ENCODE measurements at regions not wholly inside any gene's neighbourhood (a gene's known extent, or its start where the extent isn't known, plus 50 kb on each side); places are given as distances from the start of the nearest gene placed in this dataset.

DNA sequence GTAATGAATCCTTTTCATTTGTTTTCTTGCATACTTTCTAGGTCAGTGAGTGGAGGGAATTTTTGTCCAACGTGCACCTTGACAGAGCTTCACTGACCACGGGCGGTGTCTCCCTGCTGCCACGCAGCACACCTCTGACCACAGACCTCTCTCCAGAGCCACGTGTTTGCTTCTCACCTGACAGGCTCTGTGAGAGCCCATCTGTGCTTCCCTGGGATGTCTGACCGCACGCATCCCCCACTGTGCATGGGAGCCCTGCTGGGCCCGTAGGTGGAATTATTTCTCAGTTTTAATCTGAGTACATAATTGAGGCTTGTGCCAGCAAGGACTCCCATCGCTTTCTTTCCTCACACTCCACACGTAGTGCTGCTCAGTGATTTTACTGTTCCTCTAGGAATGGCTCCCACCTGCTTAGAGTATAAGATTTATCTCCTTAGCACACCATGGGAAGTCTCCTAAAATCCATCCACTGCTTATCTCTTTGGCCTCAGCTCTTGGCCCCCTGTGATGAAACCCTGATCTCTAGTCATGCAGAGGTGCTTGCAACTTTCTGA is 482.6 kb downstream of the TSN start:
- H3K9me3 ChIP-seq (ENCODE audit: control insufficient read depth in 2 of 2, low read length in 2 of 2), result no peaks in the 10 kb centered on the region
- no peaks in the 10 kb centered on the region for H3K27me3 ChIP-seq (ENCODE audit: control insufficient read depth in 2 of 2, insufficient read depth in 2 of 2, low read length in 2 of 2)
- no peaks in the 10 kb centered on the region for H3K36me3 ChIP-seq (ENCODE audit: control insufficient read depth in 2 of 2, insufficient read depth in 2 of 2, low read length in 2 of 2)
- no peak overlapping the region for H3K27ac ChIP-seq (ENCODE audit: low read depth in 2 of 2, low read length in 2 of 2)
- no peaks in the 10 kb centered on the region for H3K4me1 ChIP-seq (ENCODE audit: control insufficient read depth in 2 of 2, insufficient read depth in 2 of 2, low read length in 2 of 2)
- no peak overlapping the region for H3K4me3 ChIP-seq (ENCODE audit: low read length in 2 of 2)
- H3K9ac ChIP-seq (ENCODE audit: low read depth in 1 of 2, low read length in 2 of 2), result no peak overlapping the region

DNA sequence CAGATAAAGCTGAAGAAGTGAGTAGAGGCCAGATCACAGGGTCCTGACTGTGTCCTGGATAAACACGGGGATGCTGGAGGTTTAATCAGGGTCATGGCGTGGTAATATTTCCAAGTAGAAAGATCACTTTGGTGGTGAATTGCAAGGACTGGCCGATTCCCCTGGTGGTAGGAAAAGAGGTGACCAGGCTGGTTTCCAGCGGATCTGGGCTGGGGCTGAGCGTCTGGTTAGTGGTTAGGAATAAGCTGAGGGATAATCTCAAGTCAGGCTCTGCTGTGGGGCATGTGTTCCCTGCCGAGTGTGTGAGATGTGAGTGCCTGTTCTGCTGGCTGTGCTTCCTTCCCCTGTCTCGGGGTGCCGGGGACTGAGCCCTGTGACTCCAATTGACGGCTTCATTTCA is 484.0 kb downstream of the TSN start:
- H3K9ac ChIP-seq (ENCODE audit: low read depth in 1 of 2, low read length in 2 of 2), result no peak overlapping the region

DNA sequence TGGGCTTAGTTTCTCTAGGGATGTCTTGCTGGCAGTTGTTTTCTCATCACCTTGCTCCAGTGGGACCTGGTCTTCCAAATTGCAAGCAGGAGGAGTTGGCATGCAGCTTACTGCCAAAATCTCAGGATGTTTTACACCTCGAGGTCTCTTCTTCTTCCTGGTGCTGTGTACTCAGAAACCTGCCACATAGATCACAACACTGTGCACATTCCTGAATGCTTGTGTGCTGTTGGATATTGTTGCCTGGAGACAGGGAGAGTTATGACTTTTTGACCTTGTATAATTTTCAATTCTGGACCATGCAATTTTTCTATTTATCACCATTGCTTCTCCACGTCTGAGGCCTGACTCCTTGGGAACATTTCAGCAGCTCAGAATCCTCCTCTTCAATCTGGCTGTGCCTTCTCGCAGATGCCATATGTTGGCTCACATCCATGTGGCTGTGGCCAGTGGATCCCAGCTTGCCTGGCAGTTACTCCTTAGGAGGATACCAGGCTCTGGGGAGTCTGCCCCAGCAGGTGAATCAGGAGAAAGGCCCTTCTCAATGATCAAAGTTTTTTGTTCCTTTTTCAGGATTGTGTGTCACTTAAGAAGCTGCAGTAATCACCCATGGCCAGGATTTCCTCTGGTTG is 489.3 kb downstream of the TSN start:
- Histone ChIP-seq H3K9ac (ENCODE audit: low read depth in 1 of 2, low read length in 2 of 2) (no peak overlapping the region), H3K4me3 (ENCODE audit: low read length in 2 of 2) (no peak overlapping the region), H3K36me3 (ENCODE audit: control insufficient read depth in 2 of 2, insufficient read depth in 2 of 2, low read length in 2 of 2) (no peaks in the 10 kb centered on the region), H3K27ac (ENCODE audit: low read depth in 2 of 2, low read length in 2 of 2) (no peak overlapping the region), H3K27me3 (ENCODE audit: control insufficient read depth in 2 of 2, insufficient read depth in 2 of 2, low read length in 2 of 2) (no peaks in the 10 kb centered on the region), H3K9me3 (ENCODE audit: control insufficient read depth in 2 of 2, low read length in 2 of 2) (no peaks in the 10 kb centered on the region), H3K4me1 (ENCODE audit: control insufficient read depth in 2 of 2, insufficient read depth in 2 of 2, low read length in 2 of 2) (no peaks in the 10 kb centered on the region)

More for the DNA sequence above, 484.0 kb downstream of the TSN start:
- Histone ChIP-seq H3K9me3 (ENCODE audit: control insufficient read depth in 2 of 2, low read length in 2 of 2) (no peaks in the 10 kb centered on the region), H3K4me1 (ENCODE audit: control insufficient read depth in 2 of 2, insufficient read depth in 2 of 2, low read length in 2 of 2) (no peaks in the 10 kb centered on the region), H3K27me3 (ENCODE audit: control insufficient read depth in 2 of 2, insufficient read depth in 2 of 2, low read length in 2 of 2) (no peaks in the 10 kb centered on the region), H3K27ac (ENCODE audit: low read depth in 2 of 2, low read length in 2 of 2) (no peak overlapping the region), H3K36me3 (ENCODE audit: control insufficient read depth in 2 of 2, insufficient read depth in 2 of 2, low read length in 2 of 2) (no peaks in the 10 kb centered on the region), H3K4me3 (ENCODE audit: low read length in 2 of 2) (no peak overlapping the region)

DNA sequence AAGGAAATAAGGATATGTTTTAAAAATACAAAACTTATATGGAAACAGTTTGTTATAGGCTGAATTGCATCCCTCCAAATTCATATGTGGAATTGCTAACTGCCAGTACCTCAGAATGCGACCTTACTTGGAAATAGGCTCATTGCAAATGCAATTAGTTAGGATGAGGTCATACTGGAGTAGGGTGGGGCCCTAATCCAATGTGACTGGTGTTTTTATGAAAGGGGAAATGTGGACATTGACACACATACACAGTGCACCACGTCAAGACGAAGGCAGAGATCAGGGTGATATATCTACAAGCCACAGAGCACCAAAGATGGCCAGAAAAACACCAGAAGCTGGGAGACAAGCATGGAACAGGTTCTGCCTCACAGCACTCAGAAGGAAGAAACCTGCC is 494.2 kb downstream of the TSN start:
- Histone ChIP-seq H3K27ac (ENCODE audit: low read depth in 2 of 2, low read length in 2 of 2) (no peak overlapping the region), H3K9ac (ENCODE audit: low read depth in 1 of 2, low read length in 2 of 2) (no peak overlapping the region), H3K36me3 (ENCODE audit: control insufficient read depth in 2 of 2, insufficient read depth in 2 of 2, low read length in 2 of 2) (no peaks in the 10 kb centered on the region), H3K4me3 (ENCODE audit: low read length in 2 of 2) (no peak overlapping the region), H3K4me1 (ENCODE audit: control insufficient read depth in 2 of 2, insufficient read depth in 2 of 2, low read length in 2 of 2) (no peaks in the 10 kb centered on the region), H3K27me3 (ENCODE audit: control insufficient read depth in 2 of 2, insufficient read depth in 2 of 2, low read length in 2 of 2) (no peaks in the 10 kb centered on the region), H3K9me3 (ENCODE audit: control insufficient read depth in 2 of 2, low read length in 2 of 2) (no peaks in the 10 kb centered on the region)

DNA sequence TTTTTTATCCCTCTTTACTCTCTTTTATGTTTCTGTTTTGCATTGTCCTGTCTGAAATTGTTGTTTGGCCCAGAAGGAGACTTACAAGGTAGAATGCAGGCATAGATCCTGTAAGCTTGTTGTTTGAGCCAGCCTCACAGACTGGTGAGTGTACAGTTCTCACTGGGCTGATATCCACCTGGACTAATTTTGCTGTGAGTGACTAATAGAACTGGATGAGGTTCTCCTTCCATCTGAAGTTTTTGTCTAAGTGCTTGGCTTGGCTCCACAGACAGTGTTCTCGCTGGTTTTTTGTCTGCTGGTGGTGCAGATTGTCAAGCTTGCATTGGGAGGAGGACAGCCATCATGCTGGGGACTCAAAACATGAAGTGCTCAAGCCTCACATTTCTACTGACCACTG is 495.7 kb downstream of the TSN start:
- Histone ChIP-seq H3K27ac (ENCODE audit: low read depth in 2 of 2, low read length in 2 of 2) (no peak overlapping the region), H3K27me3 (ENCODE audit: control insufficient read depth in 2 of 2, insufficient read depth in 2 of 2, low read length in 2 of 2) (no peaks in the 10 kb centered on the region), H3K9me3 (ENCODE audit: control insufficient read depth in 2 of 2, low read length in 2 of 2) (no peaks in the 10 kb centered on the region), H3K36me3 (ENCODE audit: control insufficient read depth in 2 of 2, insufficient read depth in 2 of 2, low read length in 2 of 2) (no peaks in the 10 kb centered on the region), H3K4me3 (ENCODE audit: low read length in 2 of 2) (no peak overlapping the region), H3K4me1 (ENCODE audit: control insufficient read depth in 2 of 2, insufficient read depth in 2 of 2, low read length in 2 of 2) (no peaks in the 10 kb centered on the region), H3K9ac (ENCODE audit: low read depth in 1 of 2, low read length in 2 of 2) (no peak overlapping the region)

DNA sequence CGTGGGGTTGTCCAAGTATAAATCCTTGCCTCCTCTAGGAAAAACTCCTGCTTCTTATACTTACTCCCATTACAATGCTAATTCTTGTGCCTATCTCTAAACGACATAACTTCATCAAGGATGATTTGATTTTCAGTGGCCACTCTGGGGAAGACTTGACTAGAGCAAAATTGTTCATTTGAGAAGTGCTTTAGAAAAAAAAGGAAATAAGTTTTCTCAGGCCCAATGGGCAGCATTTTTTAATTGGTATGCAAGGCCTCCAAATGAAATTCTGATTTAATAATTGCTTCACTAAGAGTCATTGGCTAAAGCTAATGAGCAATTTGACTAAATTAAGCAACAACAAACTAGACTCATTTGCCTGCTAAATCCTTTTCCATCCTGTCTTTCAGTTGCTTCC is 496.1 kb downstream of the TSN start:
- H3K4me3 ChIP-seq (ENCODE audit: low read length in 2 of 2), result no peak overlapping the region
- no peaks in the 10 kb centered on the region for H3K4me1 ChIP-seq (ENCODE audit: control insufficient read depth in 2 of 2, insufficient read depth in 2 of 2, low read length in 2 of 2)
- no peak overlapping the region for H3K9ac ChIP-seq (ENCODE audit: low read depth in 1 of 2, low read length in 2 of 2)
- H3K36me3 ChIP-seq (ENCODE audit: control insufficient read depth in 2 of 2, insufficient read depth in 2 of 2, low read length in 2 of 2), result no peaks in the 10 kb centered on the region
- H3K27ac ChIP-seq (ENCODE audit: low read depth in 2 of 2, low read length in 2 of 2), result no peak overlapping the region
- no peaks in the 10 kb centered on the region for H3K27me3 ChIP-seq (ENCODE audit: control insufficient read depth in 2 of 2, insufficient read depth in 2 of 2, low read length in 2 of 2)
- no peaks in the 10 kb centered on the region for H3K9me3 ChIP-seq (ENCODE audit: control insufficient read depth in 2 of 2, low read length in 2 of 2)

DNA sequence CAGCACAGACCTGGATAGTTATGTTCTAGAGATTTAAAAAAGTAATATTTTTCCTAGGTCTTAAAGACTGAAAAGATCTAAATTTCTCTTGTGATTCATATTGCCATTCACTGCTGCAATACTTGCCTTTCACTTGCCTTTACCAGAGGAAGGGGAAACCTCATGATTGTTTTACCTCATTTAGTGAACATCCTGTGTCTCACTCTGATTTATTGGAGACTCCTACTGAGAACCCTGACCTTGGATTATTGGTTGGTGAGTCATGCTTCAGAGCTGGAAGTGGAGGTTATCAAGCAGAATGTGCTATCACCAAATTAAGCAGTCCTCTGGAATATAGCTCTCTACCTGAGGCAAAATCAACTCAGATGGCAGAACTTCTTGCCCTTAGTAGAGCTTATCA is 500.5 kb downstream of the TSN start:
- Histone ChIP-seq H3K27ac (ENCODE audit: low read depth in 2 of 2, low read length in 2 of 2) (no peak overlapping the region), H3K36me3 (ENCODE audit: control insufficient read depth in 2 of 2, insufficient read depth in 2 of 2, low read length in 2 of 2) (no peaks in the 10 kb centered on the region), H3K4me3 (ENCODE audit: low read length in 2 of 2) (no peak overlapping the region), H3K9ac (ENCODE audit: low read depth in 1 of 2, low read length in 2 of 2) (no peak overlapping the region), H3K4me1 (ENCODE audit: control insufficient read depth in 2 of 2, insufficient read depth in 2 of 2, low read length in 2 of 2) (no peaks in the 10 kb centered on the region), H3K27me3 (ENCODE audit: control insufficient read depth in 2 of 2, insufficient read depth in 2 of 2, low read length in 2 of 2) (no peaks in the 10 kb centered on the region), H3K9me3 (ENCODE audit: control insufficient read depth in 2 of 2, low read length in 2 of 2) (no peaks in the 10 kb centered on the region)

DNA sequence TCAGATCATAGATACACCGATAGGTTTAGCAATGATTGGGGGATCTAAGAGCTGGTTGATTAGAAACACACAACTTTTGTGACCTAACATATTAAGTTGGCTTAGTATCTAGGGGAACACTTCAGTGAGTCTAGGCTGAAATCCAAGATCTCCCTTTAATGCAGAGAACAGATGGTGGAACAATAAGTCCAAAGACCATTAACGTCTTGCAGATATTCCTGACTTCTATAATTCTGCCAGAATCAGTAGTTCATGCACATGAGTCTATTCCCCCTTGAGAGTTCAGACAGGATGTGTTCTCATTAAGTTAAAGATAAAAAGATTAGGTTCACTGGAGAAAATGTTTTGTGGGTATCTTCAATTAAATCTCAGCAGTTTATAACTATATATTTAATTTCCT is 506.5 kb downstream of the TSN start:
- no peak overlapping the region for H3K27ac ChIP-seq (ENCODE audit: low read depth in 2 of 2, low read length in 2 of 2)
- H3K9me3 ChIP-seq (ENCODE audit: control insufficient read depth in 2 of 2, low read length in 2 of 2), result no peaks in the 10 kb centered on the region
- H3K36me3 ChIP-seq (ENCODE audit: control insufficient read depth in 2 of 2, insufficient read depth in 2 of 2, low read length in 2 of 2), result no peaks in the 10 kb centered on the region
- H3K9ac ChIP-seq (ENCODE audit: low read depth in 1 of 2, low read length in 2 of 2), result no peak overlapping the region
- no peak overlapping the region for H3K4me3 ChIP-seq (ENCODE audit: low read length in 2 of 2)
- H3K4me1 ChIP-seq (ENCODE audit: control insufficient read depth in 2 of 2, insufficient read depth in 2 of 2, low read length in 2 of 2), result no peaks in the 10 kb centered on the region
- H3K27me3 ChIP-seq (ENCODE audit: control insufficient read depth in 2 of 2, insufficient read depth in 2 of 2, low read length in 2 of 2), result no peaks in the 10 kb centered on the region

DNA sequence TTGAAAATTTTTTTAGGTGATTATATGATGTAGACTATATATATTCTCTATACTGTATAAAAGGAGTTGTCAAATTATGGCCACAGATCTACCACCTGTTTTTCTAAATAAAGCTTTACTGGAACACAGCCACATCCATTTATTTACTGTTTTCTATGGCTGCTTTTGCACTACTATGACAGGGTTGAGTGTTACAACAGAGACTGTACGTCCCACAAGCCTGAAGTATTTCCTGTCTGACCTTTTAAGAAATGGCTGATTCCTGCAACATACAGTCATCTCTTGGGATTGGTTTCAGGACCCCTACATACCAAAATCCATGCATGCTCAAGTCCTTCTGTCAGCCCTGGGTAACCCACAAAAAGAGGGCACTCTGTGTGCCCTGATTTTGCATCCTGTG is 508.3 kb downstream of the TSN start:
- Histone ChIP-seq H3K4me1 (ENCODE audit: control insufficient read depth in 2 of 2, insufficient read depth in 2 of 2, low read length in 2 of 2) (no peaks in the 10 kb centered on the region), H3K4me3 (ENCODE audit: low read length in 2 of 2) (no peak overlapping the region), H3K36me3 (ENCODE audit: control insufficient read depth in 2 of 2, insufficient read depth in 2 of 2, low read length in 2 of 2) (no peaks in the 10 kb centered on the region), H3K27ac (ENCODE audit: low read depth in 2 of 2, low read length in 2 of 2) (no peak overlapping the region), H3K9me3 (ENCODE audit: control insufficient read depth in 2 of 2, low read length in 2 of 2) (no peaks in the 10 kb centered on the region), H3K9ac (ENCODE audit: low read depth in 1 of 2, low read length in 2 of 2) (no peak overlapping the region), H3K27me3 (ENCODE audit: control insufficient read depth in 2 of 2, insufficient read depth in 2 of 2, low read length in 2 of 2) (no peaks in the 10 kb centered on the region)

DNA sequence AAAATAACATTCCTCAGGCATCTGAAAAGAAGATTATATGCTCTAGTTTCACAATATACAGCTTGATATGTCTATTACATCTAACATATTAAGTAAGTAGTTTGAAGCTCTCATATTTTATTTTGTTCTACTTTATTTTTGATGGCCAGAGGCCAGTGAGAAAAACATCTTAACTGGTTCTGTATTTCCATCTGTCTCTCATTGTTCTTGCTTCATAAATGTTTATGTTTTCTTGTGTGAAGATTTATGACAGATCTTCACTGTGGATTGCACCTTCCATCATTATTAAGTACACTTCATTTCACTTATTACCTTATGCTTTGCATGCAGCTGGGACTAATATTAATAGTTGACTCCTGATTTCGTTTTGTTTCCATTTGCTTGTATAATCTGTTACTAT is 511.2 kb downstream of the TSN start:
- Histone ChIP-seq H3K9ac (ENCODE audit: low read depth in 1 of 2, low read length in 2 of 2) (no peak overlapping the region), H3K27ac (ENCODE audit: low read depth in 2 of 2, low read length in 2 of 2) (no peak overlapping the region), H3K4me1 (ENCODE audit: control insufficient read depth in 2 of 2, insufficient read depth in 2 of 2, low read length in 2 of 2) (no peaks in the 10 kb centered on the region), H3K9me3 (ENCODE audit: control insufficient read depth in 2 of 2, low read length in 2 of 2) (no peaks in the 10 kb centered on the region), H3K36me3 (ENCODE audit: control insufficient read depth in 2 of 2, insufficient read depth in 2 of 2, low read length in 2 of 2) (no peaks in the 10 kb centered on the region), H3K4me3 (ENCODE audit: low read length in 2 of 2) (no peak overlapping the region), H3K27me3 (ENCODE audit: control insufficient read depth in 2 of 2, insufficient read depth in 2 of 2, low read length in 2 of 2) (no peaks in the 10 kb centered on the region)

DNA sequence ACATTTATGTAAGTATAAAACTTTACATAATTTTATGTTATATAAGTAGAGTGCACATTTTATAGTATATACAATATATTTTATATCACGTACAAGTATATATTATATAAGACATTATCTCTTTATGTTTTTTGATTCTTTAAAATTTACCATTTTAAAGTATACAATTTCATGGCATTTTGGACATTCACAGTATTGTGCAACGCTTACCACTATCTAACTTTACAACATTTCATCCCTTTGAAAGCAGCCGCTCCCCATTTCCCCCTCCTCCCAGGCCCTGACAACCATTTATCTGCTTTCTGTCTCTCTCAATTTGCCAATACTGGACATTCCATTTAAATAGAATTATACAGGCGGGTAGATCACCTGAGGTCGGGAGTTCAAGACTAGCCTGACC is 512.5 kb downstream of the TSN start:
- no peaks in the 10 kb centered on the region for H3K36me3 ChIP-seq (ENCODE audit: control insufficient read depth in 2 of 2, insufficient read depth in 2 of 2, low read length in 2 of 2)
- H3K9ac ChIP-seq (ENCODE audit: low read depth in 1 of 2, low read length in 2 of 2), result no peak overlapping the region
- H3K27ac ChIP-seq (ENCODE audit: low read depth in 2 of 2, low read length in 2 of 2), result no peak overlapping the region
- no peaks in the 10 kb centered on the region for H3K27me3 ChIP-seq (ENCODE audit: control insufficient read depth in 2 of 2, insufficient read depth in 2 of 2, low read length in 2 of 2)
- no peaks in the 10 kb centered on the region for H3K9me3 ChIP-seq (ENCODE audit: control insufficient read depth in 2 of 2, low read length in 2 of 2)
- no peak overlapping the region for H3K4me3 ChIP-seq (ENCODE audit: low read length in 2 of 2)
- no peaks in the 10 kb centered on the region for H3K4me1 ChIP-seq (ENCODE audit: control insufficient read depth in 2 of 2, insufficient read depth in 2 of 2, low read length in 2 of 2)
